ENCODE measurements at regions not wholly inside any gene's neighbourhood (a gene's known extent, or its start where the extent isn't known, plus 50 kb on each side); places are given as distances from the start of the nearest gene placed in this dataset.

- TF ChIP-seq CTCF (IDR thresholded peaks at IDR 0.05) (no peak), POLR2A (IDR thresholded peaks at IDR 0.05) (no peak)
These were observed 73.4 kb upstream of the ID2 start for GRCh38 chr2:8608411-8608954.
